Activated T-cell treated with anti-CD3 and anti-CD28 coated beads, Interleukin-2, amount 50 U/mL, for 72 hours (primary cell): ENCODE measurements at regions not wholly inside any gene's neighbourhood (a gene's known extent, or its start where the extent isn't known, plus 50 kb on each side); places are given as distances from the start of the nearest gene placed in this dataset.
"Not testable (repeated sequence)": the region's sequence is repeated elsewhere in the genome, so short reads cannot be mapped to it uniquely, and the experiment has no call there.

Experiments
- ATAC-seq, 2 donors: fragments of 150-1000 bp; cut with Tn5 transposase; replicated peaks in 1 of 2; 2 replicates each; pipeline ENCODE4 v1.10.0; 2021; ENCODE audit warnings: moderate library complexity in 2 of 2, mild to moderate bottlenecking in 1 of 2
- DNase-seq, 2 donors: peaks; one replicate each; pipeline ENCODE4 v3.0.0; 2021 to 2022; ENCODE audit warnings: mixed read lengths in 1 of 2
- H3K27ac Mint-ChIP-seq: one replicate; pipeline ENCODE4 v1.8.0; 2022; ENCODE audit warnings: mild to moderate bottlenecking, moderate library complexity, mixed read lengths
- H3K27me3 Mint-ChIP-seq: one replicate; pipeline ENCODE4 v1.8.0; 2022; ENCODE audit warnings: low read depth, mixed read lengths
- H3K36me3 Mint-ChIP-seq, 2 donors: one replicate each; pipeline ENCODE4 v1.8.0; 2022; ENCODE audit warnings: mixed read lengths in 2 of 2, mild to moderate bottlenecking in 1 of 2; ENCODE audit not compliant: insufficient read depth in 2 of 2
- H3K4me1 Mint-ChIP-seq: one replicate; pipeline ENCODE4 v1.8.0; 2022; ENCODE audit warnings: low read depth, mixed read lengths
- H3K4me3 Mint-ChIP-seq, 2 donors: one replicate each; pipeline ENCODE4 v1.8.0; 2022; ENCODE audit warnings: mild to moderate bottlenecking in 2 of 2, mixed read lengths in 2 of 2, moderate library complexity in 2 of 2
- H3K9me3 Mint-ChIP-seq, 2 donors: one replicate each; pipeline ENCODE4 v1.8.0; 2022; ENCODE audit warnings: mixed read lengths in 2 of 2

DNA sequence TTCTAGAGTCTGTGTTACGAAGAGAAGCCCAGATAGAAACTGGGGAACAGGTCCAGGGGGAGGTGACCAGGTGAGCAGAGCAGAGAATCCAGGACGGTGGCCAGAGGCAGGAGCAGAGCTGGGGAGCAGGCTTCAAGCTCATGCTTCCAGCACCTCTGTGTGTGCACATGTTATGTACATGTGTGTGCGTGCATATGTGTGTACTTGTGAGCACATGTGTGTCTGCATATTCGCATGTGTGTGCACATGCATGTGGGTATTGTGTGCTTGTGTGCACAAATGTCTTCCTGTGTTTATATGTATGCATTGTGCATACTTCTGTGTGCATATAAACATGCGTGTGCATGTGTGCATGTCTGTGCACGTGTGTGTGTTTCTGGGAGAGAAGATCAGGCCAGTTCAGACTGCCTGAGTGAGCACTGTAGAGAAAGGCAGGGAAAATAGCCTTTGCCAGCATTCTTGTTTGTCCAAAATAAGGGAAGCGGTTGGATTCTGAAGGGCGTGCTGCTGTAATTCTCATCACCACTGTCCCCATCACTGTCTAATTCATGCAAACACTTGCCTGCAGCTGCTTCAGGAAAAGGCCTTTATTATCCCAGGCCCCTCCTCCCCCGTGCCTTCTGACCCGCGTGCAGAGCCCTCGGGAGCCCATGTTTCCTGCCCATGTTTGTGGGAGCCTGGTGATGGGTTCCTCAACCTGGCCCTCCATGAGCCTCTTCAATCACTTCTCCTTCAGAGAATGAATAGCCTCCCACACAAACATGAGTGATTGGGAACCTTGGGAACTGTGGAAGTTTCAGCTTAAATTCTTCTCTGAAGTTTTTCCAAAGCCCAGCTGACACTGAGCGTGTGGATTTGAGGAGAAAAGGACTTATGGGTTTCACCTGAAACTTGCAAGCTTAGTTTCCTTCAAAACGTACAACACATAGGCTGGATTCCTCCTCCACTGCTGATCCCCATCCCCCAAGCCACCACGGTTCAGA, 161.7 kb upstream of the AFDN start:
- H3K36me3 Mint-ChIP-seq, result no peaks in the 10 kb centered on the region
- DNase-seq, result no peak
- ATAC-seq, result no peak
- H3K27ac Mint-ChIP-seq, result no peak overlapping the region
- no peaks in the 10 kb centered on the region for H3K4me1 Mint-ChIP-seq
- H3K9me3 Mint-ChIP-seq, result no peaks in the 10 kb centered on the region
- H3K27me3 Mint-ChIP-seq, result peaks cover 7% of the 10 kb centered on the region
- H3K4me3 Mint-ChIP-seq, result no peak overlapping the region

- ATAC-seq, result no peak
- Mint-ChIP-seq H3K4me1 (no peaks in the 10 kb centered on the region), H3K36me3 (no peaks in the 10 kb centered on the region), H3K9me3 (no peaks in the 10 kb centered on the region), H3K27ac (no peak overlapping the region), H3K27me3 (peaks cover 7% of the 10 kb centered on the region), H3K4me3 (no peak overlapping the region)
- DNase-seq, result no peak
These were observed 160.9 kb upstream of the AFDN start for GRCh38 chr6:167665698-167666330.

DNA sequence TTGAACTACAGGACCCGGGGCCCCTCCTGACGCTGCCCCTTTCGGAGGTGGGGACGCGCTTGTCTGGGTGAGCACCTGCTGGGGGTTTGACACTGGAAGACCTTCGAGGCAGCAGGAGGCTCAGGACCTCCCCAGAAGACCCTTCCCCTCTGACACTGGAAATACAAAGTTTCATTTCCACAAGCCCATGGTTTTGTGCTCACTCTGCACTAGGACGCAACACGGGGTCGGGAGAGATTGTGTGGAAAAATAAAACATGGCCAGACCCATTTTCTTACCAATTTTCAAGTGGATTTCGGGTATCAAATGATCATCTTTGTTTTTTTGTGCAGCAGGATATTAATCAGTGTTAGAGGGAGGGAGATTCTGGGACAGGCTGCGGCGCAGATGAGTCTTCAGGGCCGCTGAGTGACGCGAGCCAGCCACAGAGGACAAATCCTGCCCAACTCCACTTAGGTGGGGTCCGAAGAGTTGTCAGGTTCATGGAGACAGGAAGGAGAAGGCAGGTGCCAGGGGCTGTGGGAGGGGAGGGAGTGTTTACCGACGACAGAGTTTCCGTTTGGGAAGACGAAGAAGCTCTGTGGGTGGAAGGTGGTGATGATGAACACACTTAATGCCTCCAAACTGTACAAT, 160.0 kb upstream of the AFDN start:
- no peak for ATAC-seq
- no peak for DNase-seq
- Mint-ChIP-seq H3K27me3 (peaks cover 7% of the 10 kb centered on the region), H3K4me1 (no peaks in the 10 kb centered on the region), H3K27ac (no peak overlapping the region), H3K4me3 (no peak overlapping the region), H3K9me3 (peaks cover 5% of the 10 kb centered on the region in 2 donors), H3K36me3 (peaks cover 5% of the 10 kb centered on the region in 2 donors)

DNA sequence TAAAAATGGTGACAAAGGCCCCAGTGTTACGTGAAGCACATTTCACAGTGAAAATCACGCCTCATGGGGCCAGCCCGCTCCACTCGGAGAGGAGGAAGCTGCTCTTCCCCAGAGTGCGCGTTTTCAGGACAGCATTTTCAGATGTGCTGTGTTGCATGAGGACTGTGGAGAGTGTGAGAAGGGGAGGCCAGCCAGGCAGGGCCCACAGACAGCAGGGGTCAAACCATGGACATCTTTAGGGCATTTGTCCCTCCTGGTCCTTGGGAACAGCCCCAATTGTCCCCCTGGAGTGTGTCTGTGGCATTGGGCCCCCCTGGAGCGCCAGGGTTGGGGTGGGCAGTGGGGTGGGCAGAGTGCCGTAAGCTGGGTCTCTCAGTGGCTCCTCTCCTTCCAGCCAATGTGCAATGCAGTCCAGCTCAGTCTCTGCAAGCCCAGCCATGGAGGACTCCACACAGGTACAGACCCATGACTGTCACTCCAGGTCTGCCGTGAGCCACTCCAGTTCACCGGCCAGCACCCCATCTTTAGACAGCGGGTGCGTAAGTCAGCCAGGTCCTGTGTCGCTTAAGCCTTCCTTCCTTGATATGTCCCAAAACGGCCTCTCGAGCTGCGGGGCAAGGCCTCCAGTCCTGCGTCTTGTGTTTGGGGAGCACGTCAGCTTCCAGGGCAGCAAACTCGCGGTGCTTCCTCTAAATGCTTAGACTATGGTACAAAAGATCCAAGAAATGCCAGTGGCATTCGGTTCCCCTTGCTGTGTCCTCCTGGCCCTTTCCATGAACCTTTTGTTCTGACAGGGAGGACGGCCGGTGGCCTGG, 159.3 kb upstream of the AFDN start:
- no peak for ATAC-seq
- Mint-ChIP-seq H3K36me3 (peaks cover 9 to 11% of the 10 kb centered on the region in 2 donors), H3K27ac (no peak overlapping the region), H3K9me3 (peaks cover 11 to 12% of the 10 kb centered on the region in 2 donors), H3K27me3 (peaks cover 7% of the 10 kb centered on the region), H3K4me1 (no peaks in the 10 kb centered on the region), H3K4me3 (no peak overlapping the region)
- DNase-seq, result no peak

DNA sequence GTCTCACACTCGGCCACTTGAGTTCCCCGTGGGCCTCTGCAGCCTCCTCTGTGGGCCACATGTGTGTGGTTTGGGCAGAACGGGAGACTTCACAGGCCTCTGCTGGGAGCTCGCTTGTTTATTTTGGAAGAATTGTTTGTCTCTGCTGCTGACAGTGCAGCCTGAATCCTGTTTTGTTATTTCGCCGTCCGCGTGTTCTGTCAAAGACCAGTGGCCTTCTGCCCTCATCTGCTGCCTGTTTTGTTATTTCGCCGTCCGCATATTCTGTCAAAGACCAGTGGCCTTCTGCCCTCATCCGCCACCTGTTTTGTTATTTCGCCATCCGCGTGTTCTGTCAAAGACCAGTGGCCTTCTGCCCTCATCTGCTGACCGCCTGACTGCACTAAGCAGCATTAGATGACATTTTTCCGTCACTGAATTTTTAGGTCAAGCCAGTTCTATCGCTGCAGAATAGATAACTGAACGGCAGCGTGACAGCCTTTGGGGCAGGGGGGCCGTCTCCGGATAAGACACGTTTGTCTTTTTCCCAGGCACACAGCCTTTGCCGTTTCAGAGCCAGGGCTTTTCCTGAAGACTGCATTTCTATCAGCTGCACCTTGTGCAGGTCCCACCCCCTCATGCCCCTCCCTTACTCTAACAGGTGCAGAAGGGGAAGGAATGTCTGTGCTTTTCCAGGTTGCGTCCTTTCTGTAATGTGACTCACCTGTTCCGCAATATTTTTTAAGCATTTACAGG, 158.5 kb upstream of the AFDN start:
- Mint-ChIP-seq H3K9me3 (peaks cover 12 to 13% of the 10 kb centered on the region in 2 donors), H3K27ac (no peak overlapping the region), H3K36me3 (peaks cover 11 to 14% of the 10 kb centered on the region in 2 donors), H3K4me3 (no peak overlapping the region), H3K27me3 (peaks cover 7% of the 10 kb centered on the region), H3K4me1 (no peaks in the 10 kb centered on the region)
- no peak for ATAC-seq
- no peak for DNase-seq

GRCh38 chr6:167668754-167669552, 157.8 kb upstream of the AFDN start:
- H3K4me1 Mint-ChIP-seq, result no peaks in the 10 kb centered on the region
- H3K27me3 Mint-ChIP-seq, result peaks cover 4% of the 10 kb centered on the region
- DNase-seq (no peak), ATAC-seq (no peak)
- peaks cover 11 to 14% of the 10 kb centered on the region in 2 donors for H3K36me3 Mint-ChIP-seq
- no peak overlapping the region for H3K27ac Mint-ChIP-seq
- H3K4me3 Mint-ChIP-seq, result no peak overlapping the region
- peaks cover 12 to 13% of the 10 kb centered on the region in 2 donors for H3K9me3 Mint-ChIP-seq

GRCh38 chr6:167669553-167669849, 157.2 kb upstream of the AFDN start:
- no peak overlapping the region for H3K4me3 Mint-ChIP-seq
- H3K4me1 Mint-ChIP-seq, result no peaks in the 10 kb centered on the region
- ATAC-seq (no peak), DNase-seq (no peak)
- peaks cover 12 to 13% of the 10 kb centered on the region in 2 donors for H3K9me3 Mint-ChIP-seq
- H3K36me3 Mint-ChIP-seq, result peaks cover 11 to 14% of the 10 kb centered on the region in 2 donors
- H3K27me3 Mint-ChIP-seq, result no peaks in the 10 kb centered on the region
- no peak overlapping the region for H3K27ac Mint-ChIP-seq

GRCh38 chr6:167669870-167670802, 156.6 kb upstream of the AFDN start:
- ATAC-seq (no peak), DNase-seq (no peak)
- H3K4me3 Mint-ChIP-seq, result no peak overlapping the region
- peaks cover 12 to 13% of the 10 kb centered on the region in 2 donors for H3K9me3 Mint-ChIP-seq
- peaks cover under 1% of the 10 kb centered on the region for H3K27me3 Mint-ChIP-seq
- H3K36me3 Mint-ChIP-seq, result peaks cover 11 to 14% of the 10 kb centered on the region in 2 donors
- no peak overlapping the region for H3K27ac Mint-ChIP-seq
- no peaks in the 10 kb centered on the region for H3K4me1 Mint-ChIP-seq

DNA sequence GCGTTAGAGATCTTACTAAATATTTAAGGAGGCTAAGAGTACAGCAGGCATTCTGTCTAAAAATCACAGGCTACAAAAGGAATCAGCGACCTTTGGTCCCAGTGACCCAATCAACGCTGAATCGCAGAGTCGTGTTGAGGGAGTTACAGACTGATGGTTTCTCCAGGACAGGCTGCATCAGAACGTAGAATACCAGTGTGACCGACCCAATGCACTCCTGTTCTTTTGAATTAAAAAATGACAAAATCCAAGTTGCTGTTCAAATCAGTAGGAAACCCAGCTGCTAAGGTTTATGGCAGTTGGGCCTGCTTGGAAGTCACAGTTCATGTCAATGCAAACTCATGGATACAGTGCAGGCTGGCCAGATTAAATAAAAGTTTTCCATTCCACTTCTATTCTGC, 155.8 kb upstream of the AFDN start:
- no peak overlapping the region for H3K27ac Mint-ChIP-seq
- peaks cover 8% of the 10 kb centered on the region for H3K27me3 Mint-ChIP-seq
- DNase-seq, result no peak
- H3K9me3 Mint-ChIP-seq, result peaks cover 12 to 13% of the 10 kb centered on the region in 2 donors
- H3K36me3 Mint-ChIP-seq, result peaks cover 11 to 14% of the 10 kb centered on the region in 2 donors
- ATAC-seq, result no peak
- no peaks in the 10 kb centered on the region for H3K4me1 Mint-ChIP-seq
- no peak overlapping the region for H3K4me3 Mint-ChIP-seq

GRCh38 chr6:167671379-167671976, 155.2 kb upstream of the AFDN start:
- Mint-ChIP-seq H3K36me3 (peaks cover 11 to 14% of the 10 kb centered on the region in 2 donors), H3K9me3 (peaks cover 12 to 13% of the 10 kb centered on the region in 2 donors), H3K27me3 (peaks cover 14% of the 10 kb centered on the region)
- not testable (repeated sequence) for H3K27ac Mint-ChIP-seq, DNase-seq, ATAC-seq, H3K4me3 Mint-ChIP-seq, H3K4me1 Mint-ChIP-seq
